HG03439 (cell line): ENCODE measurements at regions not wholly inside any gene's neighbourhood (a gene's known extent, or its start where the extent isn't known, plus 50 kb on each side); places are given as distances from the start of the nearest gene placed in this dataset.

Experiments used
- ATAC-seq: cut with Tn5 transposase; IDR thresholded peaks from one replicate; pipeline ENCODE4 v1.9.1; 2021; ENCODE audit warnings: mild to moderate bottlenecking, moderate library complexity; ENCODE audit not compliant: unreplicated experiment

- no peak for ATAC-seq
Measured at GRCh38 chr16:66290431-66290830, 76.1 kb upstream of the CDH5 start.

GRCh38 chr16:66289986-66290385 lies 76.5 kb upstream of the CDH5 start:
- ATAC-seq = no peak

GRCh38 chr16:66289051-66289680 lies 77.3 kb upstream of the CDH5 start:
- ATAC-seq = no peak

GRCh38 chr16:66287926-66288325 lies 78.6 kb upstream of the CDH5 start:
- no peak for ATAC-seq

GRCh38 chr16:66287416-66287815 lies 79.1 kb upstream of the CDH5 start:
- ATAC-seq = no peak

- ATAC-seq = no peak
Measured at GRCh38 chr16:66286527-66286926, 80.0 kb upstream of the CDH5 start.

GRCh38 chr16:66278604-66279262 lies 87.8 kb upstream of the CDH5 start:
- no peak for ATAC-seq

- ATAC-seq = no peak
Measured at GRCh38 chr16:66278111-66278531, 88.4 kb upstream of the CDH5 start.

- no peak for ATAC-seq
Measured at GRCh38 chr16:66277311-66278070, 89.0 kb upstream of the CDH5 start.

- no peak for ATAC-seq
Measured at GRCh38 chr16:66275775-66276428, 90.6 kb upstream of the CDH5 start.

GRCh38 chr16:66274335-66275110 lies 92.0 kb upstream of the CDH5 start:
- no peak for ATAC-seq

- ATAC-seq = no peak
Measured at GRCh38 chr16:66273644-66274334, 92.7 kb upstream of the CDH5 start.

GRCh38 chr16:66273053-66273452 lies 93.4 kb upstream of the CDH5 start:
- no peak for ATAC-seq

GRCh38 chr16:66272461-66272860 lies 94.0 kb upstream of the CDH5 start:
- no peak for ATAC-seq

- no peak for ATAC-seq
Measured at GRCh38 chr16:66271074-66272060, 95.1 kb upstream of the CDH5 start.

GRCh38 chr16:66270333-66270927 lies 96.1 kb upstream of the CDH5 start:
- ATAC-seq = no peak

- no peak for ATAC-seq
Measured at GRCh38 chr16:66269617-66270332, 96.7 kb upstream of the CDH5 start.
